ENCODE measurements at regions not wholly inside any gene's neighbourhood (a gene's known extent, or its start where the extent isn't known, plus 50 kb on each side); places are given as distances from the start of the nearest gene placed in this dataset.

DNA sequence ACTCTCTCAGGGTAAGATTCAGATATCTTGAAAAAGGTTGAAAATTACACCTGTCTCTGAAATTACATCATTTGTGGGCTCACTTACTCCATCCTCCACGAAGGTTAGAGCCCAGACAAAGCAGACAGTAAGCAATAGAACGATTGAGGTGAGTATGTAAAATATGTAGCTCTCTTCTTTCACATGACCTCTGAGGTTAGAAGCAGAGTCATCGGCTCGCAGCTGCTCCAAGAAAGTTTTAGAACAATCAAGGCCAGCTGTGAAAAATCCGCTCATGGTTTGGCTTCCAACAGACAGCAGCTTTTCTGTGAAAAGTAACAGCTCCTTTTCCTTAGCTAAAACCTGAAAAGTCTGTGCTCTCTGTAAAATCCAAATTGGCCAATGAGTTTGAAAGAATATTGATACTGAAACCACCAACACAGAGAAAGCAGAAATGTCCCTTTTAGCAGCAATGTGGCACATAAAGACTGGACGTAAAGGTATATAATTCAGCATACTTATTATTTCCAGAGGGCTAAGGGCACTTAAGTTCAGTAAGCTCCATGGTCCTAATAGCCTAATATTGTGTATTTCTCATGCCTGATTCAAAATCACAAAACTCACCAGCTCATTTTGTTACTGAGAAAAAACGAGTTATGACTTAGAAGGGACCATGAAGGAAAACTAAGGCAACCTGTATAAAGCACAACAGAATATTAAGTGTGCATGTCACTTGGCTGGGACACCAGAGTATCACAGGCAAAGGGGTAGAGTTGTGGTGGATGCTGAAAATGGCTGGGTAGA is 78.2 kb downstream of the FAM76B start (continued):
- TF ChIP-seq, protein P1, sequence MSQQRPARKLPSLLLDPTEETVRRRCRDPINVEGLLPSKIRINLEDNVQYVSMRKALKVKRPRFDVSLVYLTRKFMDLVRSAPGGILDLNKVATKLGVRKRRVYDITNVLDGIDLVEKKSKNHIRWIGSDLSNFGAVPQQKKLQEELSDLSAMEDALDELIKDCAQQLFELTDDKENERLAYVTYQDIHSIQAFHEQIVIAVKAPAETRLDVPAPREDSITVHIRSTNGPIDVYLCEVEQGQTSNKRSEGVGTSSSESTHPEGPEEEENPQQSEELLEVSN (IDR thresholded peaks at IDR 0.05): no peak
- no peak for TF ChIP-seq CREB1 (IDR thresholded peaks at IDR 0.05)
